DMS 273 (cell line): ENCODE measurements at regions not wholly inside any gene's neighbourhood (a gene's known extent, or its start where the extent isn't known, plus 50 kb on each side); places are given as distances from the start of the nearest gene placed in this dataset.

Experiments used
- DNase-seq: peaks from one replicate; lab custom pipeline; 2025; ENCODE audit not compliant: unreplicated experiment; lab: John Stamatoyannopoulos, UW

DNA sequence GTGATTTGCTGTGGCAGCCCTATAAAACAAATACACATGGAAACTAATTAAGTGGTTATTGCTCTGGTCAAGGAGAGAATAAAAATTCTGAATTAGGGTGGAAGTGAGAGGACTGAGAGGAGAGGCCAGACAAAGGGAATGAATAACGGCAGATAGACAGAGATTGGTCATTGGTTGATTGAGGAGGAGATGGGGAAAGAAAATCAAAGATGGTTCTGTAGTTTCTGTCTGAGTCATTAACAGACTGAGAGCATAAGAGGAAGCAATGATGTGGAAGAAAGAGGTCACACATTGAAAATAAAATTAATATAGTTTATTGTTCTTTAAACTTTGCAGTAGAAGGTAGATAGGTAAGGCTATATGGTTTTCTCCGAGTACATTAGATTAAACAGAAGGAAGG, 469.8 kb downstream of the ACTL7B start:
- no peak for DNase-seq

DNA sequence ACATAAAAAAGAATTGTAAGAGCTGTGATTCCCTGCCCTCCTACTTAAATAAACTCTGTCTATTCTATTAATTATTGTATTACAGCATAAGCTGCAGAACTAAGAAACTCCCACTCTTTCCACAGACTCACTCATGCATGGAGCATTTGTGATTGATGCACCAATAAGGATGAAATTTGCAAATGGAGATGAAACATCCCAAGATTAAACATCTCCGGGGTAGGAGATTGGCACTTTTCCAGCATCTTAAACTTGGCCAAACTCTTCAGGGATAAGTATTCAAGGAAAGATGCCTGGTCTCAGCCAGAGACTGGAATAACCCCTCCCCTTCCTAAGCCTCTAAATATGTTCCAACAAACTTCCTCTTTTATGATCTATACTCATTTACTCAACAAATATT, 472.0 kb downstream of the ACTL7B start:
- peak; percentile 3 for DNase-seq

DNA sequence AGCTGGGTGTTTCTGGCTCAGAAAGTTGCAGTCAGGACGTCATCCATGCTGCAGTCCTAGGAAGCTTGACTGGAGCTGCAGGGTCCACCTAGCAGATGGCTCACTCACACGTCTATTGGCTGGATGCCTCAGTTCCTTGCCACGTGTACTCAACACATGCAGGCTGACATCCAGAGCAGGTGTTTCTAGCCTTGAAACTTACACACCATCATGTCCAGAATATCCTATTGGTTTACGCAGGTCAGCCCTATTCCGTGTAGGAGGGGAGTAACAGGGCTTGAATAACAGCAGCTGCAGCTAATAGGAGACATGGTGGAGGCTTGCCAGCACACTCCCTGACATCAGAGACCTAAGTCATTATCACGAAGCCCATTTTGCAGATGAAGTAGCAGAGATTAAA, 473.5 kb downstream of the ACTL7B start:
- DNase-seq: peak; percentile 89

DNA sequence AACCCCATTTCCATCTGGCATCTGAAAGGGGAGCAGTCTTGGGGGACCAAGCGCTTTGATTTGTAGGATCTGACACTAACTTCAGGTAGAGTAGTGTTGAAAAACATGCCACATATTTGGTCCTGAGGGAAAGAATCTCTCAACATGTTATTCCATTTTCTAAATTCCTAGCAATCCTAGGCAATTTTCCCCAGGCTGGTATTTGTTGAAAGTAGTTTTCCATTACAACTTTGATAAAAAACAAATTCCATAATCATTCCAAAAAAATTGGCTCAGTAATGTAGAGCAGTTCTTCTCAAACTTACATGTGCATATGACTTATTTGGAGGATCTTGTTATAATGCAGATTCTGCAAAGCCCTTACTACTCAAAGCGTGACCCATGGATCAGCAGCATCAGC, 477.9 kb downstream of the ACTL7B start:
- DNase-seq: no peak

DNA sequence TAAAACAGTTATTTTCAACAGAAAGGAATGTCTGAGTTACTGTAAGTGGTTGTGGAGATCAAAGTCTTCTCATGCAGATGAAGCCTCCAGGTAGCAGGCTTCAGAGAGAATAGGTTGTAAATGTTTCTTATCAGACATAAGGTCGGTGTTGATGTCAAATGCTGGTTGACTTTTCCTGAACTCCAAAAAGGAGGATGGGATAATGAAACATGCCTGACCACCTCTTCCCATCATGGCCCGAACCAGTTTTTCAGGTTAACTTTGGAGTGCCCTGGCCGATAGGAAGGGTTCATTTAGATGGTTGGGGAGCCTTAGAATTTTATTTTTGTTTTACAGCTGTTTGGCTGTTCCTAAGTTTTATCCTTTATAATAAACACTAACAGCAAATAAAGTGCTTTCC, 478.4 kb downstream of the ACTL7B start:
- no peak for DNase-seq

DNA sequence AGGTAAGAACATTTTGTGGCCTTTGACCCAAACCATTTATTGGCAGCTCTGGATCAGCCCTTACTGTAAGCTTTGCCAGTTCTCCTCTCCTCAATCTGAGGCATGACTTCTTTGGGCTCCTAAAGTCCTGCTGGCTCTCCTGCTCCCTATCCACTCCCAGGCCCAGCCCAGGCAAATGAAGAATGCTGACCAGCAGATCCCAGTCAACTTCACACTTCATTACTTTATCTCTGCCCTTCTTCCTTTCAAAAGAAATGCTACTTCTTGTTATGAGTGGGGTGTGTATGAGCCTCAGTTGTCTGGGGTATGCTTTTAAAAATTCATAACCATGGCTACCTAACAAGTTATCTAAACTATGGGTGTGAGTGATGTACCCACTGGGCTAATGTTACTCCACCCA, 479.6 kb downstream of the ACTL7B start:
- no peak for DNase-seq

DNA sequence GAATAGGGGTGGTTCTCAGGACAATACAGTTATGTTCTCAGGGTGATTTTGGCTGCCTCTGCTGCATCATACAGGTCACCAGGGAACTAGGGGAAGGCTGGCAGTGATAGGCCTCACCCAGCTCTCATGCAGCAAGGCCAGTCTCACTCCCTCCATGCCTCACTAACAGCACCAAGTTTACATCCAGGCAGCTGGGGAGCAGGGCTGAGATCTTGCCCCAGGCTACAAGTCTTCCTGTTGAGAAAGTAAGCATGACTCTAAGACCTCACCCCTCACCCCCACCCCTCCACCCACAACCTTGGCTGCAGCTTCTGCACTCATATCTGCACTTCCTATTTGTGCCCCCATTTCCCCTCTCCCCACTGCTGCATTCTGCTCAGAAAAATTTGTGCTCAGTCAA, 481.2 kb downstream of the ACTL7B start:
- no peak for DNase-seq

DNA sequence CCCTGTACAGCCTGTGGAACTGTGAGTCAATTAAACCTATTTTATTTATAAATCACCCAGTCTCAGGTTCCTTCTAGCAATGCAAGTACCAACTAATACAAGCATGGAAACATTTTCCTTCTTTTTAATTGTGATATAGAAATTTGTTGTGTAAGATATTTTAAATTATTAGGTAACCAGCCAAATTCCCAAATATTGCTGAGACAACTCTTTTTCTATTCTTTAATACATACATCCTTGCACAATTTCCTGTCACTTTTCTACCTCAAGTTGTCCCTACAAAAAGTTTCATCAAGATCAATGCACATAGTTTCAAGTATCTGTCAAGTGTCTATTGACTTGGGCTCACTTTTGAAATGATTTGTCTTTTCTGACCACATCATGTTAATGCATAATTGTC, 488.6 kb downstream of the ACTL7B start:
- no peak for DNase-seq

DNA sequence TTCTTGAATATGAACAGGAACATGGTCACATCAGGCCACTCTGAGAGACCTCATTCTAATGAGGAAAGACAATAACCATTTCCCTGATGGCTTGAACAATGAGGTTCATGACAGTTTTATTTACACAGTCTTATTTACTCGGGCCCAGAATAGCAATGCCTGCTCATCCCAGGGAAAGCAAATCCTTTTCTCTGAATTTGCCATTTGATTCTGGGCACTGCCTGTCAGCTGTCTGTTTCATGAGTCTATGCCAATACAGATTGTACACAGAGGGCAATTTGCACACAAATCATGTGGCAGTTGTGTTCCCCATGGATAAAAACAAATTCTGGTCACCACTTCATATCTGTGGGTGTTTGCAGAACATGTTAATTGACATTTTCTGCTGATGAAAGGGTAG, 492.5 kb downstream of the ACTL7B start:
- no peak for DNase-seq

DNA sequence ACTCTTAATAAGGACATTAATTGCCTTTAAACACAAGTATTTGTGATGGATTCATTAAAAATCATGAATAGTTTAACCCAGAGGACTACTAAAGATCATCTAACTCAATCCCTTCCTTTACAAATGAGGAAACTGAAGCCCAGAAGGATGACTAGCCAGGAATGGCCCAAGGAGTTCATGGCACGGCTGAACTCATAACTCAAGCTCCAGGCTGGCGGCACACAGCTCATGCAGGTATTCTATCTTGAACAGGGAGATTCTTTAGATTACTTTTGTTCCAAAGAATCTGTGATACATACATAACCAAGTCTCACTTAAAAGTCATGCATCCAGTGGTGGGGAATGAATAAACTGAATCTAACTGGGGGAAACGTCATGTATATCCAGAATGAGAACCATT, 495.5 kb downstream of the ACTL7B start:
- no peak for DNase-seq

DNA sequence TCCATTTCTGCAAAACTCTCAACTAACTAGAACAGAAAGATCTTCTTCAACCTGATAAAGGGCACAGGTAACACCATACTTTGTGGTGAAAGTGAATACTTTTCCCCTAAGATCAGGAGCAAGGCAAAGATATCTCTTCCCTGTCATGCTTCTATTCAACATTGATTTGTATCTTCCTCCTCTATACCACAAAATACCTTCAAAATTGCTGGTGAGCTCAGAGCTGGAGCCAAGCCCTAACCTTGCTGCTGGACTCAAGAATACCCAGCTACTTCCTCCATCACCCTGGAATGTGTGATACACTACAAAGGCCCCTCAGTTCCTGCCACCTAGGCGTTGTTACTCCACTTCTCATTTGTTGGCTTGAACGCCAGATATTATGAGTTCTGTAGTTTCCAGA, 499.0 kb downstream of the ACTL7B start:
- no peak for DNase-seq

DNA sequence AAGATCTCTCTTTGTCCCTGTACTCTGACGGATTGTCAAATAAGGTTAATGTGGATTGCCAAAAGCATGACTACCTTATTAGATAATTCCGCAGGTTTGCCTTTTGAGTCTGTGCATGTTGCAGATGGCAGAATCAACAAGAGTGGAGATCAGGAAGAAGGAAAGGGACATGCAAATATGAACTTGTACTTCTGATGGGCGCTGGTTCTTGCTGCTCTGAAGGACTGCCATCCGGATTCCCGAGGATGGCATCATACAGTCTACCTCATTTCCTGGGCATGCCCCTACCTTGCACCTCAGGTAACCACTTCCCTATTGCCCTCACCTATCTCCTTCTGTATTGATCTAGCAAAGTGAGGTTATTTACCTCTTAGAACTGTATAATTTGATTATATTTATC, 504.2 kb downstream of the ACTL7B start:
- DNase-seq: no peak

DNA sequence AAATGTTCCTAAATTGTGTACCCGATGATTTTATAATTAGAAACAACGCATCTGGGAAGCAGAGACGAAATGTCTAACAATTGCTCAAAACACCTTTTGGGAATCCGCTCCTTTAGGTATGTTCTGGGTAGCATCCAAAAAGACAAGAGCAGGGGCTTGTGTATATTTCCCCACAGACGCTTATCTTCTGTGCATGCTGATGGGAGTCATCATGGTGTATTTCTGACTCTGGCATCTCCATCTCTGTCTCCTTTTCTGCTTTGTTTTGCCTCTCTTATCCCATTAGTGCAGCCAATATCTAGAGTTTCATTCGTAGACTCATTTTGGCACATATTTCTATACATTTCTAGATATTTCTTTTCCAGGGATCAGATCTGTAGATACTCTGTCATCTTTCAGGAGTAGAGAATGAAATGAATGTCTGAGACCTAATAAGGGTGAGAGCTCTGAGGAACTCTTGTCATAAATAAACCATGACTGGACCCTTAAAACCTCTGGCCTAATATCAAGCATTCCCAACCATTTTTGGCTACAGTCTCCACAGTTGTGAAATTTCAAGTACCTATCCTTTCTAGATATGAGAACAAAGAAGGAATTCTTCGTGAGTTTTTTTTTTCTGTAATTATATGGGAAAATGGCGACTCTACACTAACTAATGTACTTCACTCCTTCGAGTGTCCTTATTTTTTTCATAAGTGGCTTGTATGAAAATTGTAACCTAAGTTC, 508.2 kb downstream of the ACTL7B start:
- no peak for DNase-seq

DNA sequence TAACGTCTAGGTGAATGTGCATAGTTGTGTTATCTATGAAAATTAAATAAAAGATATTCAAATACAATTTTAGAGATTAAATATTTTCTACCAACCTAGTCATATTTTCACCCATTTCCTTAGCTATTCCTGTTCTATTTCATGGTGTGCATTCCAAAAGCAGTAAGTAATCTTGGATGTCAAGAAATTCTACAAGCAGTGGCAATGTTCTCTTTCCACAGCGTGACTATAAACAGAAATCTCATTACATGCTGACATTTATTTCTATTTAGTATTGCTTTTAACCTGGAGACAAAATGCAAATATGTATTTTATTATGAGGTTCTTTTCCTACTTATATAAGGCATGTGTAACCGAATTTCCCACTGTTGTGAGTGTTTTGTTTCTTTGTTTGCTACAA, 510.0 kb downstream of the ACTL7B start:
- no peak for DNase-seq

DNA sequence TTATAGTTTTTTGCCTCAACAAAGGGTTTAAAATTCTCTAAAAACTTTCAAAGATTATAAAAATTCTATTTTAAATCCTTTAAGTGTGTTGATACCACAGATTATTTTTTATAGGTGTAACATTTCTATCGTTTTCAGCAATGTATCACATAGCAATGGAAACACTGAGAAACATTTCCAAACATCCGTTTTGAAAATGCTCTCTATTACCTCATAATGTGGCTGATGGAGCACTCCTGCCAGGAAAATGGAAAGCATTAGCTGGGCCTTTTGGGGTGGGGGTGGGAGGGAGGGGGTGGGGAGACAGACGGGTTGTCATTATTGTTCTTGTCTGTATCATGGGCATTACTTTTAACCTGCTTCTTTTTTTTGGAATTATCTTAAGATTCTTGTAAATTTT, 516.5 kb downstream of the ACTL7B start:
- no peak for DNase-seq

DNA sequence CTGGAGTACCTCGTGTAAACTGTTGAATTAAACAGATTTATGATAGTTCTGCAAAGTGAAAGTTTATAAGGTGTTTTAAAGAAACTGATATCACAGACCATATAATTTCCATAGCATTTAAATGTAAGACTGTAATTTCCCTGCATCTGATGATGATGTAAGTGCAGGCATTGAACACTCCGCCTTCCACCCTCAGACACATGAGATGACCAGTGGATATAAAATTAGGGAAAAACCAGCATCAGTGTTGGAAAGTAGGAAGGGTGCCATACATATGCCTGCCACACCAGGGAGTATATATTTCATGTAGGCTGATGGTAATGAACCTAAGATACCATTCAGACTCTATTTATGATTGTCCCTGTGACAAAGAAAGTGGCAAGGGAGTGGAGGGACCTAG, 519.2 kb downstream of the ACTL7B start:
- no peak for DNase-seq

DNA sequence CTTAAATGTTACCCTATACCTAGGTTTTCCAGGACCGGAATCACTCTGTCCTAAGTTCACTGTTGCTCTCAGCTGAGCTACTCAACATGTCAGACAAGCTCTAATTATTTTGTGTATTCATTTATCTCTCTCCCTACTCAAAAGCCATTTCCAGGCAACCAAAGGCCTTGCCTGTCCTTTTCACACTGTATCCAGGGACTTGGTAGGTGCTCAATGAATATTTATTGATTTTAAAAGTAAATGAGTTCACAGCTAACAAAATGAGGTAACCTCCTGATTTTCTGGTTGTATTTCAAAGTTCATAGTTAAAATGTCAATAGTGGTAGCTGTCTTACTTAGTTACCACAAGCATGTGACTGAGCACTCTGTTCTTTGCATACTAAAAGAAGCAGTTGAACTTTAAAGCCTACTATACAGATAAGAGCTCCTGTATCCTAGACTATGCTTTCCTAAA, 522.2 kb downstream of the ACTL7B start:
- no peak for DNase-seq

DNA sequence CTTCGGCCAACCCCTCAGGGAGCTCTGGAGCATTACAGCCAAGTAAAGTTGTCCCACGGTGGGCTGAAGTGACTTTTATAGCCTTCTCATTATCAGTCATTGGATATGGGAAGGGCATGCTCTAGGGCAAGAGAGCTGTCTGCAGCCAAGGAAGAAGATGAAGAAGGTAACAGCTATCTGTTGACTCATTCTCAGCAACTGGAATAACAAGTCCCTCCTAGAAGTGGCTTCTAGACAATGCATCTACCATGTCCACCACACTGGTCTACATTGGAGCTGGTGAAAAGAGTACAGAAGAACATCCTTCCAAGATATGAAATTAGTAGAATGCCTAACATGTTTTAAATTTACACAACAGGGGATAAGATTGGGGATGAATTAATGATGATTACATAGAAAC, 524.2 kb downstream of the ACTL7B start:
- no peak for DNase-seq

DNA sequence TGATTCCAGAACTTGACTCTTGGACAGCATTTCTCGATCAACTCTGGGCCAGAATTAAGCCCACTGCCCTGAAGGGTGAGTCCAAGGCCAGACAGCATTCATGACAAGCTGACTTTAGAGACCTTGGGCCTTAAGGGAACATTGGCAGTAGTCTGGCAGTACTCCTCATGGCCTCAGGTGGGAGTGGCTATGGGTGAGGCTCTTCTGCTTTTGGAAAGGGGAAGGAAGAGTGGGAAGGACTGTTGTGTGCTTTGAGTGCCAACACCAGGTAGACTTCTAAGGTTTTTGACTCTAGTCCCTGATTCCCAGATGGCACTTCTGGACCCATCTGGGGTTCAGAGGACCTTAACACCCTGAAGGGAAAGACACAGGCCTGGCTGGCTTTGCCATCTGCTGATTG, 530.4 kb downstream of the ACTL7B start:
- DNase-seq: no peak

DNA sequence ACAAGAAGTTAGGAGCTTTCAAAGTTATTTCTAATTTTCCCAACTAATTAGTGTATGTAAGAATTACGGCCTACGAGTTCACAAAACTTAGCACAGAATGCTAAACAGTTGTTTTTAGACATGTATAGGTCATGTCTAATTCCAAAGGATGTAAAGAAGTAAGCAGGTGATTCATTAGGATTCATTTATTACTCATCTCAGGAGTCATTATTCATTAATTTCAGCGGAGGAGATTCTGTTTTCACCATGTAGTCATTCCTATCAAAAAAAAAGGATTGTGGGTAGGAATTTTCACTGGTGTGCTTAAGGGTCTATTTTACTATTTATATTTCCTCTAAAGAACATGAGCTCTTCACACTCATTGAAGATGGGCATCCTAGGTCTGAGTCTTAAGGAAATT, 532.2 kb downstream of the ACTL7B start:
- no peak for DNase-seq

DNA sequence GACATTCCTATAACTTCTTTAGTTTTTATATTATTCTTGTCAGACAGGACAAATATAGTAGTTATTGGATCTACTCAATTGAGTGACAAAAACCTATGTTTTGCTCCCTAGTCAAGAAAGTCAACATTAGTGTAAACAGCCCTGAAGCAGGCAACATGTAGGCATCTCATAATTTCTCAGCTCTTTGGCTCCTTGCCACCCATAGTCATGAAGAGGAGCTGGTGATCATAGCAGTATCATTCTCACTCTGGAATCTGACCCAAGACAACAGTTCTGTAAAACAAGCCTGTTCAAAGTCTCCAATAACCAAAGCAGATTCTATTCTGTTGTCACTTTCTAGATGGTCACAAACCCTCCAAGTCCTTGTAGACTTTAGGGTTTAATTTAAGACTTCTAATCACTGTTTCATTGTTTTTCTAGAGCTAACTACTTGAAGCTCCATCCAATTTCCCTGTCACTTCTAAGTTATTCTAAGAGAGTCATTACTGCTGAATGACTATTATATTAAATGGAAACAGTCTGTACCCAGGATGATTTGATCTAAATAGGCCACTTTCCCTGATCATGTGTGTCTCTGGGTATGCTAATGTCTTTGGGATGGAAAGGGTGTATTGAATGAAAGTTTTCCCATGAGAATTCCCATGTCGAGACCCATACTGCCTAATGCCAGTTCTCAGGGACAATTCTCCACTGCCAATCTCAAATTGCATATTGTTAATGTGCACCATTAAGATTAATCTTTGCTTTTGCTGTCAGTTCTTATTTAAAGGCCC, 533.3 kb downstream of the ACTL7B start:
- no peak for DNase-seq

DNA sequence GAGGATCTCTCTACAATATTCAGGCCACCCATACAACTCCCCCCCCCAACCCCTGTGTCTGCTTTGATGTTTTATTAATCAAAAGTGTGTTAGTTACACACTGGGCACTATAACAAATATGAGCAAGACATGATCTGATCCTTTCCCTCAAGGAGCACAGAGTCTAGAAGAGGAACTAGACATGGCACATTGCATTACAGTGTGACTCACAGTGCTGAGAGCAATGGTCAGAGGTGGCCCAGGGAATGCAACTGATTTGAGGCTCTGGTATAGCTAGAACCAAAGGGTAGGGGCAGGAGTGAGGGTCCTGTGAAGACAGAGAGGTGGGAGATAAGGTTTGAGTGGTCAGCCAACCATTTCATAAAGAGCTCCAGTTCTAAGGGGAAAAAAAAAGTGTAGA, 539.2 kb downstream of the ACTL7B start:
- no peak for DNase-seq

DNA sequence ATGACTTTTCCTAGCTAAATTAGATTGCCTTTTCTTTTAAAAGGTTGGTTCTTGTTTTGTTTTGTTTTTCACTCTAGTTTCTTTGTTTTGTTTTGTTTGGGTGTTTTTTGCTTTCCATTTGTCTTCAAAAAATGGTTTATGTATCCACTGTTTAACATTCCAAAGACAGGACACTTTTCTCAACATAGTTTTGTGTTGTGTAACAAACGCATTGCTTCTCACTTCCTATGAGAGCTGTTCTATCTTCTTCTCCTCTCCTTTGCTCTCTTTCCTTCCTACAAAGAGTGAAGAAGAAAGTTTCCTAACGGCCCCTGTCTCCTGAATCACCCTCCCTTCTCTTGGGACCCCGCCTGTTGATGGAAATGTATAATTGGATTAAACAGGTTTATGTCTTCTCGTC, 539.7 kb downstream of the ACTL7B start:
- DNase-seq: no peak
